ENCODE measurements at regions not wholly inside any gene's neighbourhood (a gene's known extent, or its start where the extent isn't known, plus 50 kb on each side); places are given as distances from the start of the nearest gene placed in this dataset.

GRCh38 chr2:172340394-172340793 is 87.0 kb upstream of the ITGA6 start:
- CTCF ChIA-PET (ENCODE audit: partially characterized antibody), result interaction anchor here (1.8 kb wide), 1 partner anchor 121 kb away, joined by 5 read pairs; no protein-coding TSS in a partner anchor
- TF ChIP-seq KDM1A (IDR thresholded peaks at IDR 0.05; ENCODE audit: borderline replicate concordance, low read length) (no peak), NRF1 (IDR thresholded peaks at IDR 0.05; ENCODE audit: low read depth, low read length) (no peak), TEAD4 (IDR thresholded peaks at IDR 0.05; ENCODE audit: low read depth, low read length) (no peak), RAD21 (IDR thresholded peaks at IDR 0.05 in 1 of 2, conservative IDR thresholded peaks at IDR 0.05 in 1 of 2; ENCODE audit: low read depth in 2 of 2, low read length in 2 of 2) (no peak), ASH2L (IDR thresholded peaks at IDR 0.05; ENCODE audit: low read length) (no peak), KDM4A (IDR thresholded peaks at IDR 0.05; ENCODE audit: low read depth, low read length, severe bottlenecking) (no peak), SP2 (IDR thresholded peaks at IDR 0.05; ENCODE audit: low read length) (no peak), RFX5 (IDR thresholded peaks at IDR 0.05; ENCODE audit: borderline replicate concordance, low read depth, low read length) (no peak), CREB1 (IDR thresholded peaks at IDR 0.05) (no peak), E2F6 (IDR thresholded peaks at IDR 0.05) (no peak), RBBP5 (IDR thresholded peaks at IDR 0.05; ENCODE audit: borderline replicate concordance, low read depth, low read length) (no peak), ZNF274 (IDR thresholded peaks at IDR 0.05; ENCODE audit: borderline replicate concordance, extremely low read depth, low read length) (no peak), CHD1 (IDR thresholded peaks at IDR 0.05; ENCODE audit: low read depth, low read length) (no peak), BRCA1 (IDR thresholded peaks at IDR 0.05; ENCODE audit: low read depth, low read length) (no peak), TAF7 (optimal IDR thresholded peaks at IDR 0.05; ENCODE audit: borderline replicate concordance, low read depth, low read length) (no peak)

More at GRCh38 chr2:172340394-172340793, 87.0 kb upstream of the ITGA6 start:
- DNase-seq (ENCODE audit: low read depth in 1 of 2, low spot score in 2 of 2) (no peak), FAIRE-seq (no peak)
- no peak overlapping the region for H2BK15ac ChIP-seq (ENCODE audit: low read length)
- no peak overlapping the region for H2BK20ac ChIP-seq (ENCODE audit: low read length)
- no peaks in the 10 kb centered on the region for H3K27me3 ChIP-seq (replicated peaks in 1 of 4; ENCODE audit: control insufficient read depth in 3 of 4, extremely low read depth in 1 of 4, insufficient read depth in 3 of 4, low read length in 3 of 4)
- H3K27ac ChIP-seq (ENCODE audit: low read depth, low read length), result no peak overlapping the region
- no peak overlapping the region for H4K8ac ChIP-seq (ENCODE audit: extremely low read depth, insufficient read depth, low read length)
- POLR2A ChIA-PET (ENCODE audit: partially characterized antibody), result interaction anchor here (0.6 kb wide), 1 partner anchor 212 kb away, joined by 3 read pairs; no protein-coding TSS in a partner anchor
- H3K18ac ChIP-seq (ENCODE audit: extremely low read depth, low read length), result no peak overlapping the region
- no peak overlapping the region for H2BK12ac ChIP-seq (ENCODE audit: low read depth, low read length)
- no peaks in the 10 kb centered on the region for H3K79me2 ChIP-seq (ENCODE audit: control insufficient read depth in 1 of 2, insufficient read depth in 2 of 2, low read length in 2 of 2)
- 90% methylated on average over 4 of the region's 4 CpGs; no CpG with 5 or more reads in 1 of the 2 experiments for WGBS, 2 experiments (ENCODE audit: extremely low coverage in 1 of 2, insufficient coverage in 1 of 2, insufficient read length in 1 of 2, insufficient replicate concordance in 2 of 2, low coverage in 1 of 2, low lambda C conversion rate in 2 of 2, missing lambda C conversion rate in 1 of 2)
- no peak overlapping the region for H2AK5ac ChIP-seq (ENCODE audit: low read depth, low read length)
- H3K23me2 ChIP-seq (ENCODE audit: low read depth, low read length), result no peaks in the 10 kb centered on the region
- no peak overlapping the region for H4K91ac ChIP-seq (replicated peaks; ENCODE audit: insufficient read length, low read length)
- H3K4me3 ChIP-seq (ENCODE audit: extremely low read depth in 1 of 4, insufficient read depth in 2 of 4, low read depth in 3 of 4, low read length in 4 of 4), result no peak overlapping the region
- no peak overlapping the region for H3K23ac ChIP-seq (ENCODE audit: insufficient read length)
- no peak overlapping the region for H4K5ac ChIP-seq (ENCODE audit: insufficient read length, low read depth, low read length)
- peaks cover 0 to 3% (median 1%) of the 10 kb centered on the region in 4 experiments; a peak in 2 of 7 replicates for H3K4me1 ChIP-seq (replicated peaks in 1 of 4; ENCODE audit: control insufficient read depth in 3 of 4, insufficient read depth in 4 of 4, low read length in 3 of 4)
- no peak overlapping the region for H3K4ac ChIP-seq (replicated peaks; ENCODE audit: insufficient read length, low read depth, low read length)
- no peak overlapping the region for H3K4me2 ChIP-seq (ENCODE audit: insufficient read depth in 1 of 2, low read depth in 2 of 2, low read length in 2 of 2)
- H3K36me3 ChIP-seq (ENCODE audit: control insufficient read depth in 2 of 4, insufficient read depth in 4 of 4, low read length in 3 of 4), result no peaks in the 10 kb centered on the region
- H4K20me1 ChIP-seq (replicated peaks in 1 of 2; ENCODE audit: control insufficient read depth in 1 of 2, insufficient read depth in 2 of 2, low read length in 2 of 2), result no peaks in the 10 kb centered on the region
- H3K79me1 ChIP-seq (ENCODE audit: low read depth, low read length), result no peaks in the 10 kb centered on the region
- no peak overlapping the region for H2BK120ac ChIP-seq (replicated peaks; ENCODE audit: low read depth, low read length)
- no peak overlapping the region for H3K14ac ChIP-seq (ENCODE audit: insufficient read length)
- peaks cover 6 to 10% of the 10 kb centered on the region in 2 experiments for H3K9me3 ChIP-seq (ENCODE audit: insufficient read depth in 2 of 2, low read depth in 1 of 2, low read length in 1 of 2)
- H3K9ac ChIP-seq (replicated peaks in 1 of 4; ENCODE audit: extremely low read depth in 1 of 4, low read depth in 3 of 4, low read length in 3 of 4), result no peak overlapping the region
- no peak overlapping the region for H2BK5ac ChIP-seq (ENCODE audit: low read depth, low read length)
- no peak overlapping the region for H2AFZ ChIP-seq (ENCODE audit: low read length)
- H3K56ac ChIP-seq (replicated peaks; ENCODE audit: insufficient read length, low read depth, low read length), result no peak overlapping the region
